ENCODE measurements at regions not wholly inside any gene's neighbourhood (a gene's known extent, or its start where the extent isn't known, plus 50 kb on each side); places are given as distances from the start of the nearest gene placed in this dataset.

GRCh38 chr3:95971573-95971972, 842.8 kb upstream of the EPHA6 start:
- H3K4me3 ChIP-seq (ENCODE audit: low read depth, low read length): no peak overlapping the region
- no peak for DNase-seq (ENCODE audit: low read depth)
- in situ Hi-C loops (cut with HindIII; ENCODE audit: low sequenced_read_pairs): no loop called here
- no peak for TF ChIP-seq CTCF (IDR thresholded peaks at IDR 0.05; ENCODE audit: low read depth, low read length, missing control alignments)

GRCh38 chr3:95994338-95994737, 820.1 kb upstream of the EPHA6 start:
- in situ Hi-C loops (cut with HindIII; ENCODE audit: low sequenced_read_pairs): no loop called here
- DNase-seq (ENCODE audit: low read depth): no peak
- no peak overlapping the region for H3K4me3 ChIP-seq (ENCODE audit: low read depth, low read length)
- TF ChIP-seq CTCF (IDR thresholded peaks at IDR 0.05; ENCODE audit: low read depth, low read length, missing control alignments): no peak

- in situ Hi-C loops (cut with HindIII; ENCODE audit: low sequenced_read_pairs): no loop called here
- no peak overlapping the region for H3K4me3 ChIP-seq (ENCODE audit: low read depth, low read length)
- no peak for DNase-seq (ENCODE audit: low read depth)
- no peak for TF ChIP-seq CTCF (IDR thresholded peaks at IDR 0.05; ENCODE audit: low read depth, low read length, missing control alignments)
These were observed 813.4 kb upstream of the EPHA6 start for GRCh38 chr3:96000966-96001365.

GRCh38 chr3:96007650-96008195, 806.7 kb upstream of the EPHA6 start:
- in situ Hi-C loops (cut with HindIII; ENCODE audit: low sequenced_read_pairs): no loop called here

GRCh38 chr3:96012939-96013338, 801.5 kb upstream of the EPHA6 start:
- no peak for TF ChIP-seq CTCF (IDR thresholded peaks at IDR 0.05; ENCODE audit: low read depth, low read length, missing control alignments)
- no peak overlapping the region for H3K4me3 ChIP-seq (ENCODE audit: low read depth, low read length)
- no peak for DNase-seq (ENCODE audit: low read depth)
- in situ Hi-C loops (cut with HindIII; ENCODE audit: low sequenced_read_pairs): no loop called here

More at GRCh38 chr3:96007650-96008195, 806.7 kb upstream of the EPHA6 start:
- no peak for DNase-seq (ENCODE audit: low read depth)
- no peak overlapping the region for H3K4me3 ChIP-seq (ENCODE audit: low read depth, low read length)
- no peak for TF ChIP-seq CTCF (IDR thresholded peaks at IDR 0.05; ENCODE audit: low read depth, low read length, missing control alignments)

- no peak overlapping the region for H3K4me3 ChIP-seq (ENCODE audit: low read depth, low read length)
- in situ Hi-C loops (cut with HindIII; ENCODE audit: low sequenced_read_pairs): no loop called here
- DNase-seq (ENCODE audit: low read depth): no peak
- TF ChIP-seq CTCF (IDR thresholded peaks at IDR 0.05; ENCODE audit: low read depth, low read length, missing control alignments): no peak
These were observed 796.8 kb upstream of the EPHA6 start for GRCh38 chr3:96017556-96017955.

- no peak overlapping the region for H3K4me3 ChIP-seq (ENCODE audit: low read depth, low read length)
- in situ Hi-C loops (cut with HindIII; ENCODE audit: low sequenced_read_pairs): no loop called here
- no peak for TF ChIP-seq CTCF (IDR thresholded peaks at IDR 0.05; ENCODE audit: low read depth, low read length, missing control alignments)
- DNase-seq (ENCODE audit: low read depth): no peak
These were observed 791.7 kb upstream of the EPHA6 start for GRCh38 chr3:96022676-96023075.

Measured in astrocyte of the cerebellum (primary cell).